GM04503 (cell line): ENCODE measurements at regions not wholly inside any gene's neighbourhood (a gene's known extent, or its start where the extent isn't known, plus 50 kb on each side); places are given as distances from the start of the nearest gene placed in this dataset.
A peak's percentile ranks its signal among the peaks of the same experiment; 100 is the strongest.

Experiments
- DNase-seq: peaks from one replicate; pipeline ENCODE4 v3.0.0-alpha.2; 2012; ENCODE audit warnings: low read depth

GRCh38 chr16:80489173-80489572, 51.6 kb upstream of the DYNLRB2 start:
- DNase-seq = no peak

DNA sequence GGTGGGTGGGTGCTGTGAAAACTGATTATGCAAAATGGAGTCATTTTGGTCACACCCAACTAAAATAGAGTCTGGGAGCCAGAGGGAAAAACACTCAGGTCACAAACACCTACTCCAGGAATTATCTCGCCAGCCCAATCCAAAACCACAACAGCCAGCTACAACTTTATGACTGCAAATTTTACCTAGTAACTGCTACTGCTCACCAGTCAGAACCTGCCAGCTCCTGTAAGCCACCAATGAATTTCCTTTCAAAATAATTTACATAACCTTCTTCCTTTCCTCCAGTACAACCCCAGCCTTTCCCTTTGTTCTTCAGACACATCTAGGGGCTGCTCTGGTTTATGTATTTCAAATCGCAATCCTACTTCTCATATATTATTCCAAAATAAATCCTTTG, 52.6 kb upstream of the DYNLRB2 start:
- DNase-seq = no peak

DNA sequence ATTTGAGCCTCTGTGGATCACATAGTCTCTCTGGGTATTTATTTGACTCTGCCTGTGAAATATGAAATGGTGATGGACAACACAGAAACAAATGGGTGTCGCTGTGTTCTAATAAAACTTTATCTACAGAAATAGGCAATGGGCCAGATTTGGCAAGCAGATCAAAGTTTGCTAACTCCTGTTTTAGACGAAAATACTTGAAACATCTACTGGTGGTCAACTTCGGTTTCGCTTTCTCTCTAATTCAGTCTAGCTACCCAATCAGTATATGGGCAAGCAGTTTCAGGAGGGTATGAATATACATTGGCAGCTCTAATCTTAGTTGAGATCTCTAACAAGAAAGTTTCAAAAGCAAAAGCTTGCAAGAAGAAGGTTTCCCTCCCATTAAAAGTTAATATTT, 60.1 kb upstream of the DYNLRB2 start:
- DNase-seq = no peak

- DNase-seq = no peak
Observed at GRCh38 chr16:80477838-80478237, 63.0 kb upstream of the DYNLRB2 start.

DNA sequence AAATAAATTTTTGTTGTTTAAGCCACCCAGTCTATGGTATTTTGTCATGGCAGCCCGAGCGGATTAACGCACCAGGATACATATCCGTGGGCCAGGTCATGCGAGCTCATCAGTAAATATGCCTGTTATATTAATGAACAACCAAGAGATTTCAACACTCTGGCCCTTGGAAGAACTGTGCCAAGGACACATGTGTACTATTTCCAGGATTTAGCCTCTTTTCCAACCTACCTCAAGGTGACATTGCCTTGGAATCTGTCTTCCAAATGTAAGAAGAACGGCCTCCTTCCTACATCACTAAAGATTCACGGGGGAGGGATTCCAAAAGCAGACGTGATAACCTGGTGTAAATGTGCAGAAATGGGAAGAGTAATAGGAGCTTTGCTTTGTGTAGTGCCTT, 72.8 kb upstream of the DYNLRB2 start:
- no peak for DNase-seq

GRCh38 chr16:80466024-80466987, 74.5 kb upstream of the DYNLRB2 start:
- no peak for DNase-seq

GRCh38 chr16:80463751-80464495, 76.9 kb upstream of the DYNLRB2 start:
- no peak for DNase-seq

- DNase-seq = no peak
Observed at GRCh38 chr16:80463326-80463725, 77.5 kb upstream of the DYNLRB2 start.

DNA sequence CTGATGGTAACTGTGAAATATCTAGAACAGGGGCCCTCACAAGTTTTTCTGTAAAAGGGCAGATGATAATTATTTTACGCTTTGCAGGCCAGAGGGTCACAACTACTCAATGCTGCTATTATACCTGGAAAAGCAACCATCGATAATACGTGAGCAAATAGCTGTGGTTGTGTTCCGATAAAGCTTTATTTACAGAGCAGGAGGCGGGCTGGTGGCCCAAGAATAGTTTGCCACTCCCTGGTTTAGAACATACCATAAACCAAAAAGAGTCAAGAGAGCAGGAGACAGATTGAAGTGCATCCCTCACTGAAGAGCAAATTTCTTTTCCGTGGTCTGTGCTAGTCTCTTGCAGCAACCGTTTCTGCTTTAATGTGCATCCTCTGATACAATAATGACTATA, 77.9 kb upstream of the DYNLRB2 start:
- no peak for DNase-seq

DNA sequence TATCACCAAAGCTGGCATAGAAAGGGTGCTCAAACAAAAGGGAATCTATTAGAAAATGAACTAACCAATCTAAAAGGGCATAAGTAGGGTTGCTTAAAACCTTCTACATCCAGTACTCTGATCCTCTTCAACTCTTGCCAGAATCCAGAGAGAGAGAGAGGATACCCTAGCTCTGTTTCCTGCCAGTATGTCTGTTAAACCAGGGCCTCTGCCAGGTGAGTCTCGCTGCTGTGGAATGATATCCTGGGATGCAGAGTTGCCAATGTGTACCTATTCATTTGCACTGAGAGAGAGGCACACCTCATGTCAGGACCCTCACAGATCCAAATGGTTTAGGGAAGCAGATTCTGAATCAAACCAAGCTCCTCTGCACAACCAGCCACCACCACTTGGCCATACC, 79.8 kb upstream of the DYNLRB2 start:
- DNase-seq = no peak

- no peak for DNase-seq
Observed at GRCh38 chr16:80459966-80460365, 80.8 kb upstream of the DYNLRB2 start.

- DNase-seq = peak; percentile 7
Observed at GRCh38 chr16:80459331-80459777, 81.4 kb upstream of the DYNLRB2 start.

DNA sequence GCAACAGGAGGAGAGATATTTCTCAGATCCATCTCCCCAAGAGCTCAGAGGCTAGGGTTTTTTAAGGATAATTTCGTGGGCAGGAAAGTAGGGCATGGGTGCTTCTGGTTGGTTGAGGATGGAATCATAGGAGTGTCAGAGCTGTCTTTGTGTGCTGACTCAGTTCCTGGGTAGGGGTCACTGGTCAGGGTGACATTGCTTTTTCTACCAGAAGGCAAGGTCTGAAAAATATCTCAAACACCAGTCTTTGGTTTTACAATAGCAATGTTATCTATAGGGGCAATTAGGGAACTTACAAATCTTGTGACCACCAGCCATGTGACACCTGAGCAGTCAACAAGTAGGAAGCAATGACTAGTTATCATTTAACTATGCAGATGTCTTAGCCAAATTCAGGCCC, 82.9 kb upstream of the DYNLRB2 start:
- DNase-seq = no peak

GRCh38 chr16:80454802-80455201, 86.0 kb upstream of the DYNLRB2 start:
- no peak for DNase-seq

GRCh38 chr16:80449392-80449791, 91.4 kb upstream of the DYNLRB2 start:
- DNase-seq = no peak

GRCh38 chr16:80447241-80447640, 93.6 kb upstream of the DYNLRB2 start:
- no peak for DNase-seq

- DNase-seq = no peak
Observed at GRCh38 chr16:80442779-80443178, 98.0 kb upstream of the DYNLRB2 start.

DNA sequence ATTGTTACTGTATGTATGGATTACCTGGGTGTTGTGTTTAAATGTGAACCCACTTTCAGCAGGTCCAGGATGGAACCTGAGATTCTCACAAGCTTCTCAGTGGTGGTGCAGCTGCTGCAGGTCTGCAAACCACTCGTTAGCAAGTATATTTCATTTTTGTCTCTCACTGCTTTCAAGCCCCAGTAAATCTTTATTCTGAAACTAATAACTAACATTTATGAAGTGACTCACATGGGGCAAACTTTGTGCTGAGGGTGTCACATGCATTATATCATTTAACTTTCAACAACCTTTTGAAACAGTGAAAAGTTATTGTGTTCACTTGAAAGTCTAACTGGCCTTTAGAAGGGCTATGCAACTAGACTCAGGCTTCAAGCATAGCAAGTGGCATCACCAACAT, 98.9 kb upstream of the DYNLRB2 start:
- no peak for DNase-seq

GRCh38 chr16:80440667-80441066, 100.1 kb upstream of the DYNLRB2 start:
- no peak for DNase-seq

DNA sequence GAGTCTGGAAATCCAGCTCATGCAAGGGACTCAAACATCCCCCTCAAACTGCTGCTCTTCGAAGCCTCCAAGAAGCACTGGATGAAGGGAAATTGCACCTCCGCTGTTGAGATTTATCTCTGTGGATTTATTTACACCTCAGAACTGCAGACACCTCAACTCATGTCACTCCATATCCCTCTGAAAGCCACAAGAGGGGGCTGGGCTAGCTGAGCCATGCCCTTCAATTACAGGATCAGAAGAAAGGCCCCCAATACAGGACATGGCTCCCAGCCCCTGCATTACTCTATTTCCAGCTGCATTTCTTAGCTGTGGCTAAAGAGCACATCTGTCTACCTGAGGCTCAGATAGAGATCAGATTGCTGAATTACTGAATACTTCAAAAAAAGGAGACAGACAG, 103.1 kb upstream of the DYNLRB2 start:
- DNase-seq = no peak

DNA sequence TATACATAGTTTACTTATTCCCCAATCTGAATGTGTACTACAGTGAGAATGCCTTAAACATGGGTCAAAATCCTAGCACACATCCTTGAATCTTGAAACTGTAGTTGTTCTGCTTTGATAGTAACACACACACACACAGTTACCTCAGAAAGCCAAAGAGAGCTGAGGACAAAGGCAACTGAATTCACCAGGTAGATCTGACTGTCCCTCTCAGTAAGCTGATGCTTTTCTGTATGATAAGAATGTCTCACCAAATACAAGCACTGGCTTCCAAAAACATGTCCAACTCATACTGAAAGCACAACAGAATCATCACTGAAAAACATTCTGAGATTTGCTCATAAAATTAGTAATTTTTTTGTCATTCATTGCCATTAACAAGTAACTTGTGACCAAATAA, 104.3 kb upstream of the DYNLRB2 start:
- no peak for DNase-seq

GRCh38 chr16:80433623-80434022, 107.2 kb upstream of the DYNLRB2 start:
- no peak for DNase-seq

DNA sequence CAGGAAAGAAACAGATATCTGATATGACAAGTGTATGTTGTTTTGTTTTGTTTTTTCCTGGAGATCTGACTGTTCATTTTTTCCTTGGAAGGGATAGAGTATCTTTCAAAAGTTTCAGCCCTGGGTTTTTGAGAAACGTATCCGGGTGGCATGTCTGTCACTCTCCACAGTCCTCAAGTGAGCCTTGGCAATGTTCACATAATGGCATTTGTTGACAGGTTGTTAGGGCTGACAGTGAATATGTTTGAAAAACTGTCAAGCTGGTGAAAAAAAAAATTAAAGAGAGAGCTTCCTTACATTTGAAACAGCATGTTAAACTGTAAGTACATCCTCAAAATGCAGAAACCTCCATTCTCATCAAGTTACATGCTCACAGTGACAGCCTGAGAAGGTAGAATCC, 113.0 kb upstream of the DYNLRB2 start:
- no peak for DNase-seq
